Stimulated activated naive B cell treated with anti-CD40 and anti-IgM and Interleukin-4, amounts not matched to agents 10 μg/mL and 1 μg/mL and 100 μg/mL, for 72 hours (primary cell): ENCODE measurements at regions not wholly inside any gene's neighbourhood (a gene's known extent, or its start where the extent isn't known, plus 50 kb on each side); places are given as distances from the start of the nearest gene placed in this dataset.

Source experiments
- ATAC-seq, 2 donors: fragments of 150-1000 bp; cut with Tn5 transposase; replicated peaks; 2 replicates each; pipeline ENCODE4 v1.10.0; 2021; ENCODE audit warnings: moderate library complexity in 1 of 2
- DNase-seq: peaks from one replicate; pipeline ENCODE4 v3.0.0; 2021
- H3K27ac Mint-ChIP-seq: one replicate; pipeline ENCODE4 v1.8.0; 2022; ENCODE audit warnings: mild to moderate bottlenecking, mixed read lengths
- H3K27me3 Mint-ChIP-seq, 2 donors: one replicate each; pipeline ENCODE4 v1.8.0; 2022; ENCODE audit warnings: mixed read lengths in 2 of 2
- H3K36me3 Mint-ChIP-seq, 2 donors: one replicate each; pipeline ENCODE4 v1.8.0; 2022; ENCODE audit warnings: mixed read lengths in 2 of 2, mild to moderate bottlenecking in 1 of 2
- H3K4me1 Mint-ChIP-seq, 2 donors: one replicate each; pipeline ENCODE4 v1.8.0; 2022; ENCODE audit warnings: mixed read lengths in 2 of 2, mild to moderate bottlenecking in 1 of 2
- H3K4me3 Mint-ChIP-seq, 2 donors: one replicate each; pipeline ENCODE4 v1.8.0; 2022; ENCODE audit warnings: mild to moderate bottlenecking in 2 of 2, mixed read lengths in 2 of 2, moderate library complexity in 1 of 2
- H3K9me3 Mint-ChIP-seq, 2 donors: one replicate each; pipeline ENCODE4 v1.8.0; 2022; ENCODE audit warnings: mixed read lengths in 2 of 2, mild to moderate bottlenecking in 1 of 2

DNA sequence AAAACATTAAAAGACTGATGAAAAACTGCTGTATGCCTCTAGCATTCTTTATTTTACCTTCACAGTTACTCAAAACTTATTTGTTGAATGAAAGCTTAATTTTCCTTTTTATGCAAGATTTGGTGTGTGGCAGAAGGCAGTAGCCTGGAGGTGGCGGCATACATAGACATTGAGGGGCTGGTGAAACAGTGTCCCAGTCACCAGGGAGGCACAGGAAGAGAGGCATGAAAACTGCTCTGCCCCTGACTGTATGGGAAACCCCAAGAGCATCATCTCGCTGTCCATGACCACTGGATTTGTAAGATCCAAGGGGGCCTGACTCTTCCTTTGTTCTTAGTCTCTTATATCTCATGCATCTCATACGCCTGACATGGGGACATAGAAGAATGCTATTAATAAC lies 493.7 kb upstream of the GOLIM4 start:
- DNase-seq (no peak), ATAC-seq (no peak)
- Mint-ChIP-seq H3K4me3 (no peak overlapping the region), H3K9me3 (no peaks in the 10 kb centered on the region), H3K27me3 (no peaks in the 10 kb centered on the region), H3K36me3 (no peaks in the 10 kb centered on the region), H3K27ac (no peak overlapping the region), H3K4me1 (no peaks in the 10 kb centered on the region)

- no peaks in the 10 kb centered on the region for H3K27me3 Mint-ChIP-seq
- H3K4me3 Mint-ChIP-seq: no peak overlapping the region
- no peak for DNase-seq
- peaks cover 2 to 5% of the 10 kb centered on the region in 2 donors for H3K4me1 Mint-ChIP-seq
- H3K27ac Mint-ChIP-seq: peak overlapping the region; percentile 7
- no peak for ATAC-seq
- no peaks in the 10 kb centered on the region for H3K9me3 Mint-ChIP-seq
- H3K36me3 Mint-ChIP-seq: no peaks in the 10 kb centered on the region
These were observed 489.8 kb upstream of the GOLIM4 start for GRCh38 chr3:168585544-168585943.

GRCh38 chr3:168583977-168584376 lies 488.3 kb upstream of the GOLIM4 start:
- Mint-ChIP-seq H3K27me3 (no peaks in the 10 kb centered on the region), H3K27ac (no peak overlapping the region), H3K36me3 (no peaks in the 10 kb centered on the region), H3K9me3 (no peaks in the 10 kb centered on the region), H3K4me1 (peaks cover 2 to 5% of the 10 kb centered on the region in 2 donors), H3K4me3 (no peak overlapping the region)
- ATAC-seq (no peak), DNase-seq (no peak)

GRCh38 chr3:168582503-168582902 lies 486.8 kb upstream of the GOLIM4 start:
- no peaks in the 10 kb centered on the region for H3K27me3 Mint-ChIP-seq
- no peak for DNase-seq
- no peak overlapping the region for H3K4me3 Mint-ChIP-seq
- H3K36me3 Mint-ChIP-seq: no peaks in the 10 kb centered on the region
- H3K27ac Mint-ChIP-seq: no peak overlapping the region
- H3K9me3 Mint-ChIP-seq: no peaks in the 10 kb centered on the region
- peaks cover 2 to 5% of the 10 kb centered on the region in 2 donors for H3K4me1 Mint-ChIP-seq
- ATAC-seq: no peak

GRCh38 chr3:168581771-168582225 lies 486.1 kb upstream of the GOLIM4 start:
- Mint-ChIP-seq H3K4me3 (no peak overlapping the region), H3K4me1 (peaks cover 2 to 5% of the 10 kb centered on the region in 2 donors), H3K27ac (no peak overlapping the region), H3K36me3 (no peaks in the 10 kb centered on the region), H3K9me3 (no peaks in the 10 kb centered on the region), H3K27me3 (no peaks in the 10 kb centered on the region)
- no peak for DNase-seq
- no peak for ATAC-seq

DNA sequence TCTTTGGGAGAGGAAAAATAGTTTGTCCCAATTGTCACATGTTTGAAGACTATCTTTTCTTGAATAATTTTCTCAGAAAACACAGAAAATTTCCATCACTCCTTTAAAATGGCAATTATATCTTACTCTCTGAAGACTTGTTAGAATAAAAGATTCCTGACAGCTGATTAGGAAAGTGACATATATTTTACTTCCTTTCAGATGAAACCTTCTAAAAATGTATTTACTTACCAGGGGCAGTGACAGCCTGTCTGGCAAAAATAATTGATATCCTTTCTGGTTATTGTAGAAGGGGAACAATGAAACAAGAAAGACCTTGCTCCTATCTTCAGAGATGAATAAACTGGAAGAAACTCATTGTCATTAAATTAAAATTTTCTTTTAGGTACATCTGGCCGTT lies 483.3 kb upstream of the GOLIM4 start:
- Mint-ChIP-seq H3K4me1 (peaks cover 2 to 5% of the 10 kb centered on the region in 2 donors), H3K9me3 (no peaks in the 10 kb centered on the region), H3K4me3 (no peak overlapping the region), H3K27me3 (no peaks in the 10 kb centered on the region), H3K27ac (no peak overlapping the region), H3K36me3 (no peaks in the 10 kb centered on the region)
- no peak for ATAC-seq
- no peak for DNase-seq

DNA sequence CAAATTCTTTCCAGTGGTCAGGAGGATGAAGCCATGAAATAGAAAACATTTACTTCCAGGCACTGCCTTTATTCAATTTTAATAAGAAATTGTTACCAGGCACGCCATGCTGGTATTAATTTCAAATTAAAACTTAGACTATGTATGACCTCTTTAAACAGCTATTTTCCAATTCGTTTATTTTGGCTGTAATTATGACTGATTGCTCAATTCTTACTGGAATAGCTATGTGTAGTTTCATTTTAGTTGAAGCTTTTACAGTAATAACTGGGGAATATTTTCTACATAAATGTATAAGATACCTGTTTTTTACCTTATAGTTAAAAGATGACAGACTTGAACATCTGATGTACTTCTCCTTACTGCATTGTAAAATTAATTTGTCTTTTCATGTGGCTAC lies 480.0 kb upstream of the GOLIM4 start:
- Mint-ChIP-seq H3K27me3 (no peaks in the 10 kb centered on the region), H3K4me1 (no peaks in the 10 kb centered on the region), H3K36me3 (no peaks in the 10 kb centered on the region), H3K9me3 (no peaks in the 10 kb centered on the region), H3K27ac (no peak overlapping the region), H3K4me3 (no peak overlapping the region)
- DNase-seq: no peak
- ATAC-seq: no peak

- DNase-seq (no peak), ATAC-seq (peak; percentile 10 to 16)
- no peak overlapping the region for H3K27ac Mint-ChIP-seq
- no peaks in the 10 kb centered on the region for H3K4me1 Mint-ChIP-seq
- no peaks in the 10 kb centered on the region for H3K27me3 Mint-ChIP-seq
- no peak overlapping the region for H3K4me3 Mint-ChIP-seq
- H3K36me3 Mint-ChIP-seq: no peaks in the 10 kb centered on the region
- H3K9me3 Mint-ChIP-seq: no peaks in the 10 kb centered on the region
These were observed 478.9 kb upstream of the GOLIM4 start for GRCh38 chr3:168574455-168575158.

- no peaks in the 10 kb centered on the region for H3K9me3 Mint-ChIP-seq
- H3K4me3 Mint-ChIP-seq: no peak overlapping the region
- no peaks in the 10 kb centered on the region for H3K27me3 Mint-ChIP-seq
- ATAC-seq: no peak
- H3K36me3 Mint-ChIP-seq: no peaks in the 10 kb centered on the region
- DNase-seq: no peak
- no peak overlapping the region for H3K27ac Mint-ChIP-seq
- H3K4me1 Mint-ChIP-seq: no peaks in the 10 kb centered on the region
These were observed 474.9 kb upstream of the GOLIM4 start for GRCh38 chr3:168570404-168571155.

DNA sequence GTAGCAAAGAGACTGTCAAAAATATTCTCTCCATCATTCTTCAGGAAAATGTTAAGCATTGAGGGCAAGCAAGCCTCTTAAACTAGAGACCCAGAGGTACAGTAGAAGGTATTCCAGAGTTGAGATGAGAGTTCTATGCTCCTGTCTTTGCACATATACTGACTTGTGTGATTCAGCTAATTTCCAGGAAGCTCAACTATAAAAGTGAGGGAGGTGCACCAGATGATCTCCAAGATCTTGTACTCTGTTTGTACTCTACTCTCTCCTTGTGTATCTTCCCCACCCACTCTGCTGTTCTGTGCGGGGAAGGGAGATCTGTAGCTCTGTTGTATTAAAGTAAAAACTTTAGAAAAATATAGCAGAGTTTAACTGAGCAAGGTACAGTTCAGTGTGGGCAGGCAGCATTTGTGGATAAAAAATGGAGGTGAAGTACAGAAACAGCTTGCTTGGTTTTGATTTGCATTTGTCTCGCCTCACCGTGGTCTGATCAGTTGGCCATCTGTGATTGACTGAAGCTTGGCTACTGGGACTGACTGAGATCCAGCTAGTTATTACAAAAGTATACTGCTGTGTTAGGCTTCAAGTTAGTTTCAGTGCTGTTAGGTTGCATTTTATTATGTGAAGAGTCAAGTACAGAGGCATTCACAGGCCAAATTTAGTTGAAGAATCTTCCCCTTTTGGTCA lies 463.1 kb upstream of the GOLIM4 start:
- DNase-seq: no peak
- no peaks in the 10 kb centered on the region for H3K27me3 Mint-ChIP-seq
- ATAC-seq: no peak
- H3K36me3 Mint-ChIP-seq: no peaks in the 10 kb centered on the region
- H3K9me3 Mint-ChIP-seq: no peaks in the 10 kb centered on the region
- no peaks in the 10 kb centered on the region for H3K4me1 Mint-ChIP-seq
- no peak overlapping the region for H3K27ac Mint-ChIP-seq
- no peak overlapping the region for H3K4me3 Mint-ChIP-seq

DNA sequence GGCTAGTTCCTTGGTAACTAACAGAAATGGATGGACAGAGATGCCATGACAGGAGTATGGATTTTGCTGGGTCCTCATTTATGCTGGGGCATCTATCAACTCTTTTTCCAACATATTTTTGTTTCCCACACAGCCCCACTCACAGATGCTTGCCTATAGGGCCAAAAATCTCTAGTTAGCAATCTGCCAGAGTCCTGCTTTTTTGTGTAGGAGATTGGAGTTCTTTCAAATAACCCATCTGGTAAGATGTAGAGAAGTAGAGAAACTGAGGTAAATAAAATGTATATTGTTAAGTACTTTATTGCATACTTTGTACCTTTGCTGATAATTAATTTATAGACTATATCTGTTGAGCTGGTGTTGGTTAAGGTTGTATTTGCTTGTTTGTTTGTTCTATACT lies 456.5 kb upstream of the GOLIM4 start:
- Mint-ChIP-seq H3K36me3 (no peaks in the 10 kb centered on the region), H3K27me3 (no peaks in the 10 kb centered on the region), H3K27ac (no peak overlapping the region), H3K4me3 (no peak overlapping the region), H3K4me1 (no peaks in the 10 kb centered on the region), H3K9me3 (no peaks in the 10 kb centered on the region)
- ATAC-seq (no peak), DNase-seq (no peak)

DNA sequence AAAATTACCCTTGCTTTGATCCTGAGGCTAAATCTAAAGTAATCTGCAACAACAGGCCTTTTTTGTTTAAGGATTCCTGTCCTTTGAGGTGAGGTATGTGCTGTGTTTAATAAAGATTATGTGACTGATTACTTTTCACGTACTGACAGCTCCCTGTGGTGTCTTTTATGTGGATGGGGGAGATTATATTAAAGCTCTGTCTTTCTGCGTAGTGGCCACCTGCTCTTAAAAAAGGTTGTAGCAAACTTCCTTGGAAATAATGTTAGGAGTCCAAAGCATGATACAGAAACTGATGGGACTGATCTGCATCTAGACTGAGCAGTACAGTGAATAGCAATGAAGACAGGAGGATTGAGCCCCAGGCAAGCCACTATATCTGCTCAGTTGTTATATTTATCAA lies 453.0 kb upstream of the GOLIM4 start:
- ATAC-seq (no peak), DNase-seq (no peak)
- Mint-ChIP-seq H3K4me3 (no peak overlapping the region), H3K27ac (no peak overlapping the region), H3K9me3 (no peaks in the 10 kb centered on the region), H3K36me3 (no peaks in the 10 kb centered on the region), H3K4me1 (no peaks in the 10 kb centered on the region), H3K27me3 (no peaks in the 10 kb centered on the region)

DNA sequence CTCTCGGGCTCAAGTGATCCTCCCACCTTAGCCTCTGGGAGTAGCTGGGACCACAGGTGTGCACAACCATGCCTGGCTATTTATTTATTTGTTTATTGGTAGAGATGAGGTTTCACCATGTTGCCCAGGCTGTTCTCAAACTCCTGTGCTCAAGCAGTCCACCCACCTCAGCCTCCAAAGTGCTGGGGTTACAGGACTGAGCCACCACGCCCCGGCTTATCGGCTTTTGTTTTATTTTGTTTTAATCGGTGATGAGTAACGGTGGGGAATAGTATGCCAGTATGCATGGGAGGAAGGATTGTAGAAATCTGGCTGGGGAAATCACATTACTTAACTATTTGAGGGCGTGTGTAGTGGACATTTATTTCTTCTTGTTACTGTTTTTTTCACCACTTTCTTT lies 451.0 kb upstream of the GOLIM4 start:
- H3K36me3 Mint-ChIP-seq: no peaks in the 10 kb centered on the region
- DNase-seq (no peak), ATAC-seq (no peak)
- no peaks in the 10 kb centered on the region for H3K27me3 Mint-ChIP-seq
- H3K9me3 Mint-ChIP-seq: no peaks in the 10 kb centered on the region
- H3K27ac Mint-ChIP-seq: no peak overlapping the region
- no peak overlapping the region for H3K4me3 Mint-ChIP-seq
- H3K4me1 Mint-ChIP-seq: no peaks in the 10 kb centered on the region

- Mint-ChIP-seq H3K4me3 (no peak overlapping the region), H3K4me1 (no peaks in the 10 kb centered on the region), H3K27me3 (no peaks in the 10 kb centered on the region), H3K36me3 (no peaks in the 10 kb centered on the region), H3K27ac (no peak overlapping the region), H3K9me3 (no peaks in the 10 kb centered on the region)
- no peak for ATAC-seq
- no peak for DNase-seq
These were observed 449.9 kb upstream of the GOLIM4 start for GRCh38 chr3:168545591-168545990.
